ENCODE measurements at regions not wholly inside any gene's neighbourhood (a gene's known extent, or its start where the extent isn't known, plus 50 kb on each side); places are given as distances from the start of the nearest gene placed in this dataset.

GRCh38 chr14:45308745-45309397 lies 55.9 kb upstream of the MIS18BP1 start:
- Mint-ChIP-seq H3K4me3 (ENCODE audit: unreplicated experiment) (no peak overlapping the region), H3K4me1 (ENCODE audit: unreplicated experiment) (no peaks in the 10 kb centered on the region), H3K36me3 (ENCODE audit: low read depth, unreplicated experiment) (peaks cover 3% of the 10 kb centered on the region), H3K9me3 (ENCODE audit: unreplicated experiment) (no peaks in the 10 kb centered on the region), H3K27me3 (ENCODE audit: unreplicated experiment) (peaks cover 4% of the 10 kb centered on the region), H3K27ac (ENCODE audit: unreplicated experiment) (no peak overlapping the region)
- TF ChIP-seq CTCF (IDR thresholded peaks at IDR 0.05; ENCODE audit: unreplicated experiment): no peak
- DNase-seq (ENCODE audit: low spot score): no peak
